ENCODE measurements at regions not wholly inside any gene's neighbourhood (a gene's known extent, or its start where the extent isn't known, plus 50 kb on each side); places are given as distances from the start of the nearest gene placed in this dataset.
"Not testable (repeated sequence)": the region's sequence is repeated elsewhere in the genome, so short reads cannot be mapped to it uniquely, and the experiment has no call there.

GRCh38 chr7:149697767-149698166 is 75.6 kb downstream of the ZNF467 start:
- not testable (repeated sequence) for H3K4me1 ChIP-seq (ENCODE audit: control insufficient read depth in 5 of 5, insufficient read depth in 5 of 5, low read length in 5 of 5); H3K36me3 ChIP-seq (ENCODE audit: control insufficient read depth in 5 of 5, insufficient read depth in 5 of 5, low read length in 5 of 5); H3K4me3 ChIP-seq (ENCODE audit: low read depth in 1 of 5, low read length in 5 of 5); H3K9ac ChIP-seq (ENCODE audit: low read length in 5 of 5); H3K27ac ChIP-seq (ENCODE audit: low read depth, low read length); H3K27me3 ChIP-seq (ENCODE audit: control insufficient read depth in 5 of 5, insufficient read depth in 4 of 5, low read length in 5 of 5); H3K9me3 ChIP-seq (ENCODE audit: control insufficient read depth in 5 of 5, low read length in 5 of 5)

GRCh38 chr7:149696280-149696679 is 77.1 kb downstream of the ZNF467 start:
- H3K9ac ChIP-seq (ENCODE audit: low read length in 5 of 5), result no peak overlapping the region

GRCh38 chr7:149692557-149692982 is 80.8 kb downstream of the ZNF467 start:
- Histone ChIP-seq H3K27ac (ENCODE audit: low read depth, low read length) (no peak overlapping the region), H3K9ac (ENCODE audit: low read length in 5 of 5) (no peak overlapping the region), H3K4me1 (ENCODE audit: control insufficient read depth in 5 of 5, insufficient read depth in 5 of 5, low read length in 5 of 5) (peaks cover 0 to 13% (median 11%) of the 10 kb centered on the region in 5 donors), H3K27me3 (ENCODE audit: control insufficient read depth in 5 of 5, insufficient read depth in 4 of 5, low read length in 5 of 5) (peaks cover 0 to 14% (median 11%) of the 10 kb centered on the region in 5 donors), H3K4me3 (ENCODE audit: low read depth in 1 of 5, low read length in 5 of 5) (peak overlapping the region; percentile 18 to 56 (median 25)), H3K9me3 (ENCODE audit: control insufficient read depth in 5 of 5, low read length in 5 of 5) (peaks cover 0 to 5% (median 0%) of the 10 kb centered on the region in 5 donors), H3K36me3 (ENCODE audit: control insufficient read depth in 5 of 5, insufficient read depth in 5 of 5, low read length in 5 of 5) (no peaks in the 10 kb centered on the region)

More at GRCh38 chr7:149696280-149696679, 77.1 kb downstream of the ZNF467 start:
- Histone ChIP-seq H3K9me3 (ENCODE audit: control insufficient read depth in 5 of 5, low read length in 5 of 5) (peaks cover 0 to 10% (median 7%) of the 10 kb centered on the region in 5 donors), H3K36me3 (ENCODE audit: control insufficient read depth in 5 of 5, insufficient read depth in 5 of 5, low read length in 5 of 5) (no peaks in the 10 kb centered on the region), H3K4me3 (ENCODE audit: low read depth in 1 of 5, low read length in 5 of 5) (no peak overlapping the region), H3K27me3 (ENCODE audit: control insufficient read depth in 5 of 5, insufficient read depth in 4 of 5, low read length in 5 of 5) (peaks cover 0 to 9% (median 7%) of the 10 kb centered on the region in 5 donors), H3K27ac (ENCODE audit: low read depth, low read length) (no peak overlapping the region), H3K4me1 (ENCODE audit: control insufficient read depth in 5 of 5, insufficient read depth in 5 of 5, low read length in 5 of 5) (peaks cover 0 to 9% (median 6%) of the 10 kb centered on the region in 5 donors)

DNA sequence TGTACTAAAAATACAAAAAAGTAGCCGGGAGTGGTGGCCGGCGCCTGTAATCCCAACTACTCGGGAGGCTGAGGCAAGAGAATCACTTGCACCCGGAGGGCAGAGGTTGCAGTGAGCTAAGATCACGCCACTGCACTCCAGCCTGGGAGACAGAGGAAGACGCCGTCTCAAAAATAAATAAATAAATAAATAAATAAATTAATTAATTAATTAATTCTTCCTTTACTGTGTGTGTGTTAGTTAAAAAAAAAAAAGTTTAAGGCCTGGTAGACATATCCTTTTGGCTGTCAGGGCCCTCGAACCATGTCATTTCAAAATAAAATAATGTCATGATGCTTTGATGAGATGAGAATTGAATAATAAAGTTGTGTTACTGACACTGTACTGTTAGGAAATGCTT is 81.3 kb downstream of the ZNF467 start:
- Histone ChIP-seq H3K9me3 (ENCODE audit: control insufficient read depth in 5 of 5, low read length in 5 of 5) (peaks cover 0 to 5% (median 0%) of the 10 kb centered on the region in 5 donors), H3K36me3 (ENCODE audit: control insufficient read depth in 5 of 5, insufficient read depth in 5 of 5, low read length in 5 of 5) (no peaks in the 10 kb centered on the region), H3K9ac (ENCODE audit: low read length in 5 of 5) (no peak overlapping the region), H3K27me3 (ENCODE audit: control insufficient read depth in 5 of 5, insufficient read depth in 4 of 5, low read length in 5 of 5) (peaks cover 0 to 14% (median 11%) of the 10 kb centered on the region in 5 donors), H3K4me3 (ENCODE audit: low read depth in 1 of 5, low read length in 5 of 5) (peak overlapping the region; percentile 18 to 56 (median 25)), H3K4me1 (ENCODE audit: control insufficient read depth in 5 of 5, insufficient read depth in 5 of 5, low read length in 5 of 5) (peaks cover 0 to 13% (median 11%) of the 10 kb centered on the region in 5 donors), H3K27ac (ENCODE audit: low read depth, low read length) (no peak overlapping the region)

DNA sequence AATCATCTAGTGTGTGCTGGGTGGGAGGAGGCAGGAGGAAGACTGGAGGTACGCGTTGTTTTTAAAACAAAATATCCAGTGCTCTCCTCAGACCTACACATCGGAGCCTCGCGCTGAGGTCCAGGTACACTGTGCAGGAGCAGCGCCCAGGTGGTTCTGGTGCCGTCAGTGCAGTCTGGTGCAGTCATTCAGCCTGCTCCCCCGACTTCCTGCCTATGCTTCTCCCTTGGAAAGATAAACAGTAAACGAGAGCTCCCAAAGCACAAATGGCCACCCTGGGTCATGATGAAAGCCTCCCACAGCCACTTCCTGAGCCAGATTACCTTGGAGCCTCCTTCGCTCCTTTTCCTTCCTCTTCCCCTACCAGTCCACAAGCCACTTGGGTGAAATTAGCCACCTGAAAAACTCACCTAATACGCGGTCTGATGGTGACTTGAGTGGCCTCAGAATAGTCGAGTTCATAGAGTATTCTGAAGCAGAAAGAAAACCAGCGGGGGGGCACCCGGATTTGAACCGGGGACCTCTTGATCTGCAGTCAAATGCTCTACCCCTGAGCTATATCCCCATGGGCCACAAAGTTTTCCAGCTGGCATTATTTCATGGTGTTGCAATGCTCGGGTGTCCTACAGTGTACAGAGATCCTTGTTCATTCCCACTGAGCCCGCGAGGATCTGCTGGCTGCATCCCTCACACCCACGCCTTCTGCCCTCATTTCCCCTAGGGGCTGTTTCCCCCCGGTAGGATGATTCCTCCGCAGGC is 82.5 kb downstream of the ZNF467 start:
- peaks cover 0 to 14% (median 11%) of the 10 kb centered on the region in 5 donors for H3K27me3 ChIP-seq (ENCODE audit: control insufficient read depth in 5 of 5, insufficient read depth in 4 of 5, low read length in 5 of 5)
- no peak overlapping the region for H3K4me3 ChIP-seq (ENCODE audit: low read depth in 1 of 5, low read length in 5 of 5)
- no peak overlapping the region for H3K27ac ChIP-seq (ENCODE audit: low read depth, low read length)
- H3K9me3 ChIP-seq (ENCODE audit: control insufficient read depth in 5 of 5, low read length in 5 of 5), result peaks cover 0 to 5% (median 0%) of the 10 kb centered on the region in 5 donors
- peaks cover 0 to 19% (median 18%) of the 10 kb centered on the region in 5 donors for H3K4me1 ChIP-seq (ENCODE audit: control insufficient read depth in 5 of 5, insufficient read depth in 5 of 5, low read length in 5 of 5)
- H3K36me3 ChIP-seq (ENCODE audit: control insufficient read depth in 5 of 5, insufficient read depth in 5 of 5, low read length in 5 of 5), result no peaks in the 10 kb centered on the region
- H3K9ac ChIP-seq (ENCODE audit: low read length in 5 of 5), result no peak overlapping the region

DNA sequence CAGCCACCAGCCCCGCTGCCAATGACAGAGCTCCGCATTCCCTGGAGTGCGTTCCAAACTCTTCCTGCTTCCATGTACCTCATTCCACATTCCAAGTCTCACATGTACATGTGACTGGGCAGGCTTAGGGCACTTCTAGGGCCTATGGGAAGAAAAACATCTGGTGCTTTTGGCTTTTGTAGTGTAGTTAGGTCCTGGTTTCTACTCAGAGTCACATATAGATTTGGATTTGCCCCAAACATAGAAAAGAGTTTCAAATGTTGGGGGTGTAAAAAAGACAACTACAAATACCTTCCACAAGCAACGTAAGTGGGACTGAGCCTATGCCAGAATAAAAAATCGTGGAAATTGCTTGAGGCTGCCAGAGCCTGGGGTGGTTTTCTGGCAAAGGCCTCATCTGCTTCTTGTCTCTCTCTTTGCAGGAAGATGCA is 84.1 kb downstream of the ZNF467 start:
- peaks cover 0 to 14% (median 11%) of the 10 kb centered on the region in 5 donors for H3K27me3 ChIP-seq (ENCODE audit: control insufficient read depth in 5 of 5, insufficient read depth in 4 of 5, low read length in 5 of 5)
- H3K4me1 ChIP-seq (ENCODE audit: control insufficient read depth in 5 of 5, insufficient read depth in 5 of 5, low read length in 5 of 5), result peaks cover 0 to 24% (median 22%) of the 10 kb centered on the region in 5 donors
- H3K27ac ChIP-seq (ENCODE audit: low read depth, low read length), result no peak overlapping the region
- H3K4me3 ChIP-seq (ENCODE audit: low read depth in 1 of 5, low read length in 5 of 5), result no peak overlapping the region
- H3K36me3 ChIP-seq (ENCODE audit: control insufficient read depth in 5 of 5, insufficient read depth in 5 of 5, low read length in 5 of 5), result no peaks in the 10 kb centered on the region
- H3K9ac ChIP-seq (ENCODE audit: low read length in 5 of 5), result no peak overlapping the region
- H3K9me3 ChIP-seq (ENCODE audit: control insufficient read depth in 5 of 5, low read length in 5 of 5), result peaks cover 0 to 5% (median 0%) of the 10 kb centered on the region in 5 donors

DNA sequence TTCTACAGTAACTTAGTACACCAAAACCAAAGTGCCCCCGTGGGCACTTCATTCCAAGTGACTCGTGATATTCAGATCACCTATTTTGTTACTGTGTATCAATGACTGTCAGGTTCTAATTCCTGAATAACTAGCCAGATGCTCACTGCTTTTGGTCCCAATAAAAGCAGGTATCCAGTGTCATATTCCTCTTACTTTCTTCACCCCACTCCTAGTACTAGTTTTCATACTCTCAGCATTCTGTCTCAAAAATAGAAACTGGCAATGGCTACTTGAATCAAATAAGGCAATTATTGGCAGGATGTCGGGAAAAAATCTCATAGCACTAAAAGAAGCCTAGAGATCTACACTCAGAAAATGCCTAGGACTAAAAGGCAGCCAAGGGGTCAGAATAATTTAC is 84.6 kb downstream of the ZNF467 start:
- Histone ChIP-seq H3K4me1 (ENCODE audit: control insufficient read depth in 5 of 5, insufficient read depth in 5 of 5, low read length in 5 of 5) (peaks cover 0 to 24% (median 22%) of the 10 kb centered on the region in 5 donors), H3K9ac (ENCODE audit: low read length in 5 of 5) (no peak overlapping the region), H3K4me3 (ENCODE audit: low read depth in 1 of 5, low read length in 5 of 5) (no peak overlapping the region), H3K9me3 (ENCODE audit: control insufficient read depth in 5 of 5, low read length in 5 of 5) (peaks cover 0 to 5% (median 0%) of the 10 kb centered on the region in 5 donors), H3K27ac (ENCODE audit: low read depth, low read length) (no peak overlapping the region), H3K36me3 (ENCODE audit: control insufficient read depth in 5 of 5, insufficient read depth in 5 of 5, low read length in 5 of 5) (no peaks in the 10 kb centered on the region), H3K27me3 (ENCODE audit: control insufficient read depth in 5 of 5, insufficient read depth in 4 of 5, low read length in 5 of 5) (peaks cover 0 to 14% (median 11%) of the 10 kb centered on the region in 5 donors)

DNA sequence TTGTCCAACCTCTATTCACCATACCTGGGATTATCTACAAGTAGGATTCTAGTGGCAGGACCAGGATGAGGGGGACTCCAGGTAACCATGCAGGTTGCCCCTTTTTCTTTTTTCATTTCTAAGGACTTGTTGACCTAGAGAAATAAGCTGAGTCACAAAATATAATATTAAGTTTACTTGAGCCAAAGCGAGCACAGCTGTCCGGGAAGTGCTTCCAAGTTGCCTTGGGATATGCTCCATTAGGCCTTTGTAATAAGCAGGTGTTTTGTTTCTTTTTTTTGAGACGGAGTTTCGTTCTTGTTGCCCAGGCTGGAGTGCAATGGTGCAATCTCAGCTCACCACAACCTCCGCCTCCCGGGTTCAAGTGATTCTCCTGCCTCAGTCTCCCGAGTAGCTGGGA is 85.6 kb downstream of the ZNF467 start:
- not testable (repeated sequence) for H3K27ac ChIP-seq (ENCODE audit: low read depth, low read length); H3K4me3 ChIP-seq (ENCODE audit: low read depth in 1 of 5, low read length in 5 of 5); H3K9ac ChIP-seq (ENCODE audit: low read length in 5 of 5); H3K36me3 ChIP-seq (ENCODE audit: control insufficient read depth in 5 of 5, insufficient read depth in 5 of 5, low read length in 5 of 5); H3K9me3 ChIP-seq (ENCODE audit: control insufficient read depth in 5 of 5, low read length in 5 of 5)
- peaks cover 0 to 27% (median 23%) of the 10 kb centered on the region in 5 donors for H3K4me1 ChIP-seq (ENCODE audit: control insufficient read depth in 5 of 5, insufficient read depth in 5 of 5, low read length in 5 of 5)
- peaks cover 0 to 13% (median 10%) of the 10 kb centered on the region in 5 donors for H3K27me3 ChIP-seq (ENCODE audit: control insufficient read depth in 5 of 5, insufficient read depth in 4 of 5, low read length in 5 of 5)

- Histone ChIP-seq H3K27me3 (ENCODE audit: control insufficient read depth in 5 of 5, insufficient read depth in 4 of 5, low read length in 5 of 5) (peaks cover 0 to 7% (median 4%) of the 10 kb centered on the region in 5 donors), H3K9ac (ENCODE audit: low read length in 5 of 5) (no peak overlapping the region), H3K4me1 (ENCODE audit: control insufficient read depth in 5 of 5, insufficient read depth in 5 of 5, low read length in 5 of 5) (peaks cover 0 to 21% (median 16%) of the 10 kb centered on the region in 5 donors), H3K4me3 (ENCODE audit: low read depth in 1 of 5, low read length in 5 of 5) (no peak overlapping the region), H3K36me3 (ENCODE audit: control insufficient read depth in 5 of 5, insufficient read depth in 5 of 5, low read length in 5 of 5) (no peaks in the 10 kb centered on the region), H3K9me3 (ENCODE audit: control insufficient read depth in 5 of 5, low read length in 5 of 5) (peaks cover 0 to 5% (median 0%) of the 10 kb centered on the region in 5 donors), H3K27ac (ENCODE audit: low read depth, low read length) (no peak overlapping the region)
Observed at GRCh38 chr7:149686449-149686848, 86.9 kb downstream of the ZNF467 start.

- no peak overlapping the region for H3K27ac ChIP-seq (ENCODE audit: low read depth, low read length)
- no peak overlapping the region for H3K4me3 ChIP-seq (ENCODE audit: low read depth in 1 of 5, low read length in 5 of 5)
- H3K36me3 ChIP-seq (ENCODE audit: control insufficient read depth in 5 of 5, insufficient read depth in 5 of 5, low read length in 5 of 5), result no peaks in the 10 kb centered on the region
Observed at GRCh38 chr7:149686011-149686410, 87.4 kb downstream of the ZNF467 start.

More at GRCh38 chr7:149686011-149686410, 87.4 kb downstream of the ZNF467 start:
- H3K9me3 ChIP-seq (ENCODE audit: control insufficient read depth in 5 of 5, low read length in 5 of 5), result peaks cover 0 to 5% (median 0%) of the 10 kb centered on the region in 5 donors
- peaks cover 0 to 4% (median 2%) of the 10 kb centered on the region in 5 donors for H3K27me3 ChIP-seq (ENCODE audit: control insufficient read depth in 5 of 5, insufficient read depth in 4 of 5, low read length in 5 of 5)
- no peak overlapping the region for H3K9ac ChIP-seq (ENCODE audit: low read length in 5 of 5)
- peaks cover 0 to 21% (median 12%) of the 10 kb centered on the region in 5 donors for H3K4me1 ChIP-seq (ENCODE audit: control insufficient read depth in 5 of 5, insufficient read depth in 5 of 5, low read length in 5 of 5)

All from subcutaneous abdominal adipose tissue (tissue), 5 donors.